ENCODE measurements at regions not wholly inside any gene's neighbourhood (a gene's known extent, or its start where the extent isn't known, plus 50 kb on each side); places are given as distances from the start of the nearest gene placed in this dataset.

GRCh38 chrX:69279234-69279633 lies 114.0 kb upstream of the PJA1 start (continued):
- TF ChIP-seq ZNF10 (CRISPR knock-in tag; IDR thresholded peaks at IDR 0.05; ENCODE audit: borderline replicate concordance, low read depth) (no peak), MLX (CRISPR knock-in tag; IDR thresholded peaks at IDR 0.05) (no peak), ZBTB33 (CRISPR knock-in tag; IDR thresholded peaks at IDR 0.05) (no peak), NFIB (CRISPR knock-in tag; IDR thresholded peaks at IDR 0.05; ENCODE audit: borderline replicate concordance) (no peak), ZBTB49 (CRISPR knock-in tag; IDR thresholded peaks at IDR 0.05; ENCODE audit: borderline replicate concordance) (no peak), PHF8 (CRISPR knock-in tag; IDR thresholded peaks at IDR 0.05) (no peak), ZC3H13 (CRISPR knock-in tag; IDR thresholded peaks at IDR 0.05) (no peak), ELK4 (CRISPR knock-in tag; IDR thresholded peaks at IDR 0.05; ENCODE audit: borderline replicate concordance) (no peak)

Data from HepG2 (cell line).